CD14-positive monocyte (primary cell): ENCODE measurements at regions not wholly inside any gene's neighbourhood (a gene's known extent, or its start where the extent isn't known, plus 50 kb on each side); places are given as distances from the start of the nearest gene placed in this dataset.

Experiments used
- DNase-seq, 3 donors: peaks; one replicate each; pipeline ENCODE4 v3.0.0-alpha.2; 2011 to 2022
- H2AFZ ChIP-seq: 2 replicates; pipeline ENCODE4 v1.6.0; 2012; ENCODE audit warnings: mild to moderate bottlenecking, low read depth, low read length, inconsistent platforms; ENCODE audit not compliant: insufficient read depth, poor library complexity, severe bottlenecking
- H3K27ac ChIP-seq, 2 donors: 1 replicate in 1 of 2; 2 replicates in 1 of 2; pipeline ENCODE4 v1.5.1; 2012 to 2013; ENCODE audit warnings: low read length in 2 of 2, control low read depth in 1 of 2, inconsistent platforms in 1 of 2, low read depth in 1 of 2, mild to moderate bottlenecking in 1 of 2
- H3K27me3 ChIP-seq, 2 donors: one replicate each; pipeline versions ENCODE4 v1.6.0 to v1.6.1; 2011 to 2013; ENCODE audit warnings: low read length in 2 of 2; ENCODE audit not compliant: control insufficient read depth in 2 of 2, insufficient read depth in 2 of 2
- H3K36me3 ChIP-seq, 2 donors: replicated peaks in 1 of 2; 1 replicate in 1 of 2; 2 replicates in 1 of 2; pipeline versions ENCODE4 v1.5.1 to v1.6.1; 2012 to 2013; ENCODE audit warnings: low read length in 2 of 2, control low read depth in 1 of 2, inconsistent platforms in 1 of 2, mild to moderate bottlenecking in 1 of 2; ENCODE audit not compliant: insufficient read depth in 2 of 2, control insufficient read depth in 1 of 2
- H3K4me1 ChIP-seq, 2 donors: 1 replicate in 1 of 2; 2 replicates in 1 of 2; pipeline versions ENCODE4 v1.5.1 to v1.6.1; 2012 to 2013; ENCODE audit warnings: low read length in 2 of 2, control low read depth in 1 of 2, inconsistent platforms in 1 of 2, mild to moderate bottlenecking in 1 of 2, moderate library complexity in 1 of 2; ENCODE audit not compliant: insufficient read depth in 2 of 2, control insufficient read depth in 1 of 2
- H3K4me2 ChIP-seq: replicated peaks from 2 replicates; pipeline ENCODE3; 2012; ENCODE audit warnings: low read length, moderate library complexity, mild to moderate bottlenecking; ENCODE audit not compliant: poor library complexity, severe bottlenecking; ENCODE audit errors: extremely low read depth
- H3K4me3 ChIP-seq, 3 experiments: fragments of 200-600 bp in 1 of 3; sonication (generic) in 1 of 3; replicated peaks in 1 of 3; 1 replicate in 2 of 3; 2 replicates in 1 of 3; pipeline ENCODE4 v1.5.1; 2011 to 2013; ENCODE audit warnings: low read length in 3 of 3, mild to moderate bottlenecking in 3 of 3, control low read depth in 2 of 3, low read depth in 2 of 3, inconsistent platforms in 1 of 3, moderate library complexity in 1 of 3
- H3K79me2 ChIP-seq: 2 replicates; pipeline ENCODE4 v1.6.0; 2012; ENCODE audit warnings: mild to moderate bottlenecking, control low read depth, inconsistent platforms, low read length, moderate library complexity; ENCODE audit not compliant: insufficient read depth
- H3K9ac ChIP-seq: 2 replicates; pipeline ENCODE4 v1.6.0; 2017; ENCODE audit warnings: low read length, mild to moderate bottlenecking; ENCODE audit not compliant: insufficient read depth, poor library complexity, severe bottlenecking
- H3K9me3 ChIP-seq, 2 donors: replicated peaks in 1 of 2; 1 replicate in 1 of 2; 2 replicates in 1 of 2; pipeline versions ENCODE4 v1.5.1 to v1.6.1; 2012 to 2013; ENCODE audit warnings: low read length in 2 of 2, control low read depth in 1 of 2; ENCODE audit not compliant: control insufficient read depth in 1 of 2, insufficient read depth in 1 of 2
- H4K20me1 ChIP-seq: 2 replicates; pipeline ENCODE4 v1.6.0; 2012; ENCODE audit warnings: mild to moderate bottlenecking, low read length, control low read depth, moderate library complexity; ENCODE audit not compliant: insufficient read depth
- H3K27ac Mint-ChIP-seq, 7 donors: one replicate each; pipeline ENCODE4 v1.8.0; 2020; ENCODE audit warnings: mild to moderate bottlenecking in 7 of 7, mixed read lengths in 7 of 7, moderate library complexity in 6 of 7, inconsistent platforms in 2 of 7
- H3K27me3 Mint-ChIP-seq, 3 donors: one replicate each; pipeline ENCODE4 v1.8.0; 2021 to 2022; ENCODE audit warnings: low read depth in 3 of 3, mild to moderate bottlenecking in 3 of 3, mixed read lengths in 3 of 3, moderate library complexity in 3 of 3, inconsistent platforms in 1 of 3
- H3K36me3 Mint-ChIP-seq, 2 donors: one replicate each; pipeline ENCODE4 v1.8.0; 2020; ENCODE audit warnings: mixed read lengths in 2 of 2, inconsistent platforms in 1 of 2, mild to moderate bottlenecking in 1 of 2
- H3K4me1 Mint-ChIP-seq: one replicate; pipeline ENCODE4 v1.8.0; 2020; ENCODE audit warnings: mild to moderate bottlenecking, mixed read lengths
- H3K4me3 Mint-ChIP-seq, 2 donors: one replicate each; pipeline ENCODE4 v1.8.0; 2020; ENCODE audit warnings: mild to moderate bottlenecking in 2 of 2, mixed read lengths in 2 of 2, moderate library complexity in 1 of 2
- H3K9me3 Mint-ChIP-seq, 7 donors: one replicate each; pipeline ENCODE4 v1.8.0; 2020 to 2022; ENCODE audit warnings: mixed read lengths in 7 of 7, mild to moderate bottlenecking in 6 of 7, moderate library complexity in 6 of 7, inconsistent platforms in 2 of 7
- CTCF ChIP-seq: fragments of 200-600 bp; IDR thresholded peaks from one replicate; pipeline ENCODE4 v1.8.0; 2022; ENCODE audit warnings: antibody characterized with exemption, mild to moderate bottlenecking
- WGBS: methylation state at CpG from one replicate; pipeline ENCODE4 v1.1.5; 2013; ENCODE audit warnings: missing lambda C conversion rate; ENCODE audit not compliant: insufficient coverage; 5-methylcytosine and 5-hydroxymethylcytosine counted together
- intact Hi-C, 2 donors: fragments of 100-400 bp; cut with micrococcal nuclease; formaldehyde crosslinking; loops; one replicate each; pipeline versions ENCODE4 v1.15.0 to v1.15.1; 2023

- Histone ChIP-seq H3K79me2 (no peaks in the 10 kb centered on the region), H3K9ac (no peak overlapping the region), H3K4me2 (peak overlapping the region; percentile 36), H3K9me3 (no peaks in the 10 kb centered on the region), H3K4me3 (no peak overlapping the region), H2AFZ (peak overlapping the region; percentile 29), H3K27me3 (peaks cover 5 to 17% of the 10 kb centered on the region in 2 donors), H4K20me1 (no peaks in the 10 kb centered on the region), H3K36me3 (no peaks in the 10 kb centered on the region), H3K27ac (no peak overlapping the region), H3K4me1 (peaks cover 36 to 48% of the 10 kb centered on the region in 2 donors)
- intact Hi-C loops = no loop called here
- peaks cover 0 to 4% (median 3%) of the 10 kb centered on the region in 7 donors for H3K9me3 Mint-ChIP-seq
- no peak for TF ChIP-seq CTCF
- peaks cover 34% of the 10 kb centered on the region for H3K4me1 Mint-ChIP-seq
- DNase-seq = peak in 2 of 3 donors; percentile 33 to 40
- peaks cover 14 to 26% (median 21%) of the 10 kb centered on the region in 3 donors for H3K27me3 Mint-ChIP-seq
- 0% methylated on average over 2 of the region's 5 CpGs for WGBS
- H3K27ac Mint-ChIP-seq = no peak overlapping the region
- peaks cover 0 to 2% of the 10 kb centered on the region in 2 donors for H3K36me3 Mint-ChIP-seq
- no peak overlapping the region for H3K4me3 Mint-ChIP-seq
These were observed 66.3 kb downstream of the C9orf50 start for GRCh38 chr9:129554649-129555048.

- no peaks in the 10 kb centered on the region for H3K79me2 ChIP-seq
- no peak overlapping the region for H3K4me3 ChIP-seq
- H3K9me3 ChIP-seq = no peaks in the 10 kb centered on the region
- DNase-seq = no peak
- Mint-ChIP-seq H3K9me3 (peaks cover 0 to 4% (median 3%) of the 10 kb centered on the region in 7 donors), H3K27me3 (peaks cover 26 to 35% (median 30%) of the 10 kb centered on the region in 3 donors), H3K4me3 (no peak overlapping the region), H3K27ac (no peak overlapping the region), H3K36me3 (peaks cover 2 to 4% of the 10 kb centered on the region in 2 donors), H3K4me1 (peaks cover 32% of the 10 kb centered on the region)
- no peak overlapping the region for H3K27ac ChIP-seq
- H3K27me3 ChIP-seq = peaks cover 5 to 26% of the 10 kb centered on the region in 2 donors
- no peak overlapping the region for H2AFZ ChIP-seq
- H3K9ac ChIP-seq = no peak overlapping the region
- intact Hi-C loops = no loop called here
- TF ChIP-seq CTCF = no peak
- H3K36me3 ChIP-seq = no peaks in the 10 kb centered on the region
- H3K4me2 ChIP-seq = no peak overlapping the region
- H3K4me1 ChIP-seq = peaks cover 24 to 41% of the 10 kb centered on the region in 2 donors
- whole genome bisulfite sequencing = 90% methylated on average over 4 of the region's 5 CpGs
- H4K20me1 ChIP-seq = no peaks in the 10 kb centered on the region
These were observed 67.6 kb downstream of the C9orf50 start for GRCh38 chr9:129553277-129553676.
